CD1c-positive myeloid dendritic cell (primary cell): ENCODE measurements at regions not wholly inside any gene's neighbourhood (a gene's known extent, or its start where the extent isn't known, plus 50 kb on each side); places are given as distances from the start of the nearest gene placed in this dataset.
"Not testable (repeated sequence)": the region's sequence is repeated elsewhere in the genome, so short reads cannot be mapped to it uniquely, and the experiment has no call there.

Source experiments
- DNase-seq: peaks from one replicate; pipeline ENCODE4 v3.0.0-alpha.2; 2016; ENCODE audit errors: extremely low spot score

GRCh38 chr16:60392380-60392779 lies 1643.9 kb downstream of the CDH8 start:
- DNase-seq, result no peak

GRCh38 chr16:60371591-60371990 lies 1637.5 kb upstream of the GOT2 start:
- no peak for DNase-seq

- DNase-seq, result no peak
Observed at GRCh38 chr16:60367739-60368138, 1633.6 kb upstream of the GOT2 start.

- DNase-seq, result no peak
Observed at GRCh38 chr16:60363566-60363965, 1629.5 kb upstream of the GOT2 start.

GRCh38 chr16:60359866-60360265 lies 1625.8 kb upstream of the GOT2 start:
- DNase-seq, result not testable (repeated sequence)

- not testable (repeated sequence) for DNase-seq
Observed at GRCh38 chr16:60359412-60359811, 1625.3 kb upstream of the GOT2 start.

GRCh38 chr16:60357876-60358522 lies 1623.9 kb upstream of the GOT2 start:
- not testable (repeated sequence) for DNase-seq

GRCh38 chr16:60346256-60346655 lies 1612.1 kb upstream of the GOT2 start:
- no peak for DNase-seq

GRCh38 chr16:60337671-60338070 lies 1603.6 kb upstream of the GOT2 start:
- no peak for DNase-seq

- no peak for DNase-seq
Observed at GRCh38 chr16:60331168-60331567, 1597.1 kb upstream of the GOT2 start.

- no peak for DNase-seq
Observed at GRCh38 chr16:60329108-60329507, 1595.0 kb upstream of the GOT2 start.

- no peak for DNase-seq
Observed at GRCh38 chr16:60328152-60328551, 1594.0 kb upstream of the GOT2 start.

GRCh38 chr16:60318486-60318885 lies 1584.4 kb upstream of the GOT2 start:
- no peak for DNase-seq

- no peak for DNase-seq
Observed at GRCh38 chr16:60310846-60311445, 1576.8 kb upstream of the GOT2 start.

GRCh38 chr16:60304720-60305119 lies 1570.6 kb upstream of the GOT2 start:
- no peak for DNase-seq

- no peak for DNase-seq
Observed at GRCh38 chr16:60304066-60304465, 1570.0 kb upstream of the GOT2 start.

- DNase-seq, result no peak
Observed at GRCh38 chr16:60302676-60303075, 1568.6 kb upstream of the GOT2 start.

- DNase-seq, result no peak
Observed at GRCh38 chr16:60302261-60302660, 1568.1 kb upstream of the GOT2 start.

- no peak for DNase-seq
Observed at GRCh38 chr16:60299241-60299776, 1565.2 kb upstream of the GOT2 start.

- DNase-seq, result no peak
Observed at GRCh38 chr16:60295451-60295850, 1561.3 kb upstream of the GOT2 start.

GRCh38 chr16:60285794-60286193 lies 1551.7 kb upstream of the GOT2 start:
- DNase-seq, result no peak

GRCh38 chr16:60279061-60279665 lies 1545.0 kb upstream of the GOT2 start:
- DNase-seq, result no peak

GRCh38 chr16:60274431-60275019 lies 1540.4 kb upstream of the GOT2 start:
- no peak for DNase-seq
